HG03135 (cell line): ENCODE measurements at regions not wholly inside any gene's neighbourhood (a gene's known extent, or its start where the extent isn't known, plus 50 kb on each side); places are given as distances from the start of the nearest gene placed in this dataset.

Source experiments
- ATAC-seq: cut with Tn5 transposase; IDR thresholded peaks from one replicate; pipeline ENCODE4 v1.9.1; 2021; ENCODE audit warnings: mild to moderate bottlenecking, moderate library complexity; ENCODE audit not compliant: unreplicated experiment

DNA sequence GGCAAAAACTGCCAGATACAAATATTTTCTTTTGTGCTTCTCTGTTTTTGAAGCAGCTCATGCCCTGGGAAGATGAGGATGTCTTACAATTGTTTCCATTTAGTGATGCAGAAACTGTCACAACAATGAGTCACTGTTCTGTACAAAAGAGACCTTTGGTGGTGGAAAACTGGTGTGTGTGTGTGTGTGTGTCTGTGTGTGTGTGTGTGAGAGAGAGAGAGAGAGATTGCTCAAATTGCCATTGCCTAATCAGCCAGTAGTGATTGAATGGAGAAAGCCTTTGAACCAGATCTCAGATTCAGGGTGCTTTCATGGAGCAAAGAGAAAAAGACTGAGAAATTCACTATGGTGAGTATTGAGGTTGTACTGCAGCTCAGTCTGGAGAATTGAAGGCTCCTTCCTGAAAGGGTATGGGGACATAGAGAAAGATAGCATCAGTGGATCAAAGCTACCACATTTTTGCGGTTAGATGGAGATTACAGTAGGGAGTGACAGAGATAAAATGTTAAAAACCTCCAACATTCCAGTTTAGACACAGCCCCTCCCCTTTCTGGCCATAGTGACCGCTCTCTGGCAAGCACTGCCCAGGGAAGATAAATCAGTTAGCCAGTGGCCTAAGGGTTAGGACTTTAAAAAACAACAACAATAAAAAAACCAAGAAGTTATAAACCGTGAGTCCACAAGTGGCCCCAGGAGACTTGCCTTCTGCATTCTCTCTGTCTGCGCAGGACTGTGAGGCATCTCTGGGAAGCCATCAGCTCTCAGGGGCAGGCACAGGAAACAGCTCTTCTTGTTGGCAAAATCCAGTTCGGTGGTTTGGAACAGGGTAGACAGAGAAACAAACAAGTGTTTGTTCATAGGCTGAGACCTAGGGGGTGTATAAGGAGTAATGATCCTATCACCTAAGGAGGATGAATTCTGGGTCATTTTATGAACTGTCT, 406.5 kb downstream of the DUSP10 start:
- no peak for ATAC-seq

DNA sequence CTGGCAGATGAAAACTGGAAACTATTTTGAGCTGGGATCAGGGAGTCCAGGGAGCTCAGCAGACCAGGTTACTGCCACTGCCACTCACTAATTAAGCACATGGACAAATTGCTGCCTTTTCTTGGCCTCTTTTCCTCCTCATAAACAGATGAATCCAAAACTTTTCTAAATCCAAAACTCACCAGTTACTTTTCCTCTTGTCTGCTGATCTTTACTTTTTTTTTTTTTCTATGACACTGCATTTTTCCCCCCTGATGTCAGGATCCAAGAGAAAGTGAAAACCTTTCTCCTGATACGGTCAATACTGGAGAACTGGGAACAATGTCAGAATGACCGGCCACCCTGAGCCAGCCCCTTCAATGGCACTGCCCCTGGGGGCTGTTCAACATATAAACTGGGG, 405.8 kb downstream of the DUSP10 start:
- no peak for ATAC-seq

DNA sequence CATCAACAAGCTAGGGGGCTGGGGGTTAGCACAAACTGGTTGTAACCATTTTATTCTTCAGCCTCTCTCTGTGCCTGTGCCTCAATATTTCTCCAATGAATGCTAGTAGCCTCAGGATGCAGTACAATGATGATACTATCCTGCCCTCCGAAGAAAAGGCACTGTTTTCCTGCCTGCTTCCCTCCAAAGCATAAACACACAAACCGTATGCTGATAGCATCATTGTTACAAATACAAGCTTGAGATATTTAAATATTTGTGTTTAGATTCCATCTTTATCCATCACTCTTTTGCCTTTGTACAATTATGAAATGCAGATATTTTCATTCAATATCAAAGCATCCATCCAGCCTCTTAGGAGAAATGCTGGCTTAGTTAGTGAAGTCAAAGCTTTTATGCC, 404.8 kb downstream of the DUSP10 start:
- no peak for ATAC-seq

DNA sequence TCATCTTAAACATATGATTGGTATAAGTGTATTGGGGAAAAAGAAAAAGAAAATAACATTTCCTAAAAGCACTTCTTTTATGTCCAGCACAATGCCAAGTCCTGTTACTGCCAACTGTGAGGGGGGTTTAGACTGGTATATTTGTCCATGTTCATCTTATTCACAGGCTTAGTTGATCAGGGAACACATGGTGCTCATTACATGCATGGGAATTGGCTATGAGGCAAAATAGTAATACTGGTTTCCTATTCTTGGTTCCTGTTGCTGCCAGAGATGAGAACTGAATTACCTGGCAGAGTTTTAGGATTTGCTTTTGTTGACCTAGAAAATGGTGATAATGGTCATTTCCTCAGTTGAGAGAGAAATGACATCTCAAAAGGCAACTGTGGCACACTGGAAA, 398.8 kb downstream of the DUSP10 start:
- no peak for ATAC-seq

DNA sequence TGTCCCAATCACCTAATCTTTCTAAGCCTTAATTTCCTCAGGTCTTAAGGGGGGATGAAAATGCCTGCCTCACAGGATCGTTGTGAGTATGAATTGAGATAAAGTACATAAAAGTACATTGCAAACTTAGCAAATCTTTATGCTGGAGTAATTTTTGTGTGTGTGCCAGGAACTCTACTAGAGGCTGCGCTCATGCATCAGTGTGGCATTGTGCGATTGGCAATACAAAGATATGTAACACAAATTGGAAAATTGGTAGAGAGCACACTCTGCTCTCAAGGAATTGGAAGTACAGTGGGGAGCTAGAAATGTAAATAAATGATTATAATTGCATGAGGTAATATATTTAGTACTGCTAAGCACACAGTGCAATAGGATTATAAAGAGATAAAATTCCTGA, 398.3 kb downstream of the DUSP10 start:
- ATAC-seq, result no peak

DNA sequence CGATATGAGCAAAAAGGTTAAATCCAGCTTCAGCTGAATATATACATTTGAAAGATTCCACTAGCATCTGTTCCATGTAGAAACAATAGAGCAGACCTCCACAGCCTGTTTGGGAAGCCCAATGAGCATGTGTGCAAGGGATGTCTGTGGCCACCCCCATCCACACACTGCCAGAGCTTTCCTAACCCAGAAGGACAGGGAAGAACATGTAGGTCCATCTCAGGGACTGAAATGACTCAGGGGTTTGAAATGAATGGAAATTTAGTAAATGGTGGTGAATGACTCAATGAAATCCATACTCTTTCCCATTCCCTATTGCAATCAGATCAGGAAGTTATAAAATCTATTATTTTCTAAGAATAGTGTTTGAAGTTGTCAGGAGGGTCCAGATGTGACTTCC, 397.2 kb downstream of the DUSP10 start:
- ATAC-seq, result no peak

DNA sequence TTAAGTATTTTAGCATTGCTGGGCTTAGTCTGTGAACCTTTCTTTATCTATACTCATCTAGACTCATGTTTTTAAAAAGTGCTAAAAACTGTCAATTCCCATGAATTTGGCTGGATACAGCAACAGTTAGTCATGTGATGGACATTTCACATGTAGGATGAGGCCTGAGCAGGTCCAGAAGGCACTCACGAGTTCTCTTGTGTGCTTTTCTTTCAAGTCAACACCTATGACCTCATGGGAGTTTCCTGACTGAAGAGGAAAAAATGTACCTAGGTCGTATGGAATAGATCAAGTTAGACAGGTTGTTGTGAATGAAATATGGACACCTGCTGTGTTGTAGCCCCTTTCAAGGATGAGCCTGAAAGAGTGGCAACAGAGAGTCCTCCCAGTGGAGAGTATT, 394.2 kb downstream of the DUSP10 start:
- ATAC-seq, result no peak

DNA sequence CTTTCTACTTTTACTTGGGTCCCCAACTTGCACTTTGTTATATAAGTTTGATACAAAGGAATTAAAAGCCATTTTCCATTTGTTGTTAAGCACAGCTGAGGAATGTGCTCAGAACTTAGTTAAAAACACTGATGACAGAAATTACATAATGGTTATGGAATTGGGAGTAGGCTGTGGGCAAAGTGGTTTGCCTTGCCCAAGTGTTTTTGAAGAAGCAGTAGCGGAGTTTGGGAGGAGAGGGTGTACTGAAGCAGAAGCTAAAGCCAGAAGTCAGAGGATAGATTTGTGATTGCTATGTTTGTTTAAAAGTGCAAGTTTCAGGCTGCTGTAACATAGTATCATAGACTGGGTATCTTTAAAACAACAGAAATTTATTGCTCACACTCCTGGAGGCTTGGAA, 391.8 kb downstream of the DUSP10 start:
- ATAC-seq, result no peak

DNA sequence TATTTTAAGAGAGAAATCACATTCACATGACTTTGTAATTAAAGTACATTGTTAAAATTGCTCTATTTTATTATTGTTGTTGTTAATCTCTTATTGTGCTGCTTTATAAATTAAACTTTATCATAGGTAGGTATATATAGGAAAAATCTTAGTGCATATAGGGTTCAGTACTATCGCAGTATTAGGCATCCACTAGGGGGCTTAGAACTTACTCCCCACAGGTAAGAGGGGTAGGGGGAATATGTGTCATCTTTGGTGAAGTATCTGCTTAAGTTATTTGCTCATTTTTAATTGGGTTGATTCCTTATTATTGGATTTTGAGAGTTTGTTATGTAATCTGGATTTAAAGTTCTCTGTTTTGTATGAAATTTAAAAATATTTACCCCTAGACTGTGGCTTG, 385.2 kb downstream of the DUSP10 start:
- ATAC-seq, result no peak

DNA sequence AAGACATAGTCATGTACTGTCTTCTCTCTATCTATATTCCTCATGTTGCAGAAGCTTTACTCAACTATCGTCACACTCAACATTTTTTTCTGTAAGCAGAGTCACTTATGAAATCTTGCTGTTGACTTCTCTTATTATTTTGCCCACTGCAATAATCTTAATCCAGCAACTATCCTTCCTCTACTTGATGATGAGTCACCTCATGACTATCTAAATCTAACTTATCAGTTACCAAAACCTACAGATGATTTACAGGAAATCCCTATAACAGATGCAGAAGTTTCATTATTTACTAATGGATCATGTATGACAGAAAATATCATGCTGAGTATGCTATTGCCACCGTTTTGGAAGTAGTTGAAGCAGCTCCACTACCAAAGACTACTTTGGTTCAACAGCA, 378.9 kb downstream of the DUSP10 start:
- ATAC-seq, result no peak

DNA sequence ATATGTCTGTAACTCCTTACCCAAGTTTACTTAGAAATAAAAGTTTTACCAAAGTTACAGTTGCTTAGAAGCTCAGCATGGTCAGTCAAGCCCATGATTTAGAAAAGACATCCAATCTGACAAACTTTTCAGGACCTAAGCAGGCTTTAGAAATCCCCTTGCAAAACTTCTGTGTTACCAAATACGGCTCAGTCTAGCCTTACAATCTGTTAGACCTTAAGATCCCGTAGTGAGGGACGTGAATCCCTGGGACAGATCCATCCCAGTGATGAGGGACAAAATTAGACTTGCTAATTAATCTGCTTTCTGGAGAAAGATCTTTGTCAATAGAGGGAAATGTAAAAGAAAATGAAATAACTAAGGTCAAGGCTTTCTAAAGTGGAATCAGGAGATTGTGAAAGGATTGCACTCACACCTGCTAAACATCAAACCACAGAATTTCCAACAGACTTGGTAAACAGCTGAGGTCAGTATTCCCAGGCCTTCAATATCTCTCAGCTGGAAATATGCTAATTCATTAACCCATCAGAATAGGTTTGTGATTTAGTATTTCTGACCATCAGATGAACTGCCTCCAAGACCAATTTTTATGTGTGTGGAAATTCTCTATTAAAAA, 375.3 kb downstream of the DUSP10 start:
- no peak for ATAC-seq

DNA sequence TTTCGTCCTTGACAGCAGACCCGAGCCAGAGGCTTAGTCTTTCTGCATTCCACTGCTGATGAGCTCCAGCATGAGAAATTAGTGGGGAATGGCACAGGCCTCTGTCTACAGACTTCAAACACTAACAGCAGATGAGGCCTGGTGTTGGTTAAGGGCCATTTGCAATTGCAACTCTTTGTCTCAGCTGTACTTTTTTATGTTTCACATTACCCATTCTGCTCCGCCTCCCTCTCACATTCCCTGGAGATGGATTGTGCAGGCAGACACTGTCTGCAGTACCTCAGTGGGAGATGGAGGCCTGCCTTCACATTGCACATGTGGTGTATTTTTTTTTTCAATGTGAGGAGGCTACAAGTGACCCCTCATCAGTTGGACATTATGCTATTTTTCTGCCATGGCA, 370.2 kb downstream of the DUSP10 start:
- no peak for ATAC-seq

DNA sequence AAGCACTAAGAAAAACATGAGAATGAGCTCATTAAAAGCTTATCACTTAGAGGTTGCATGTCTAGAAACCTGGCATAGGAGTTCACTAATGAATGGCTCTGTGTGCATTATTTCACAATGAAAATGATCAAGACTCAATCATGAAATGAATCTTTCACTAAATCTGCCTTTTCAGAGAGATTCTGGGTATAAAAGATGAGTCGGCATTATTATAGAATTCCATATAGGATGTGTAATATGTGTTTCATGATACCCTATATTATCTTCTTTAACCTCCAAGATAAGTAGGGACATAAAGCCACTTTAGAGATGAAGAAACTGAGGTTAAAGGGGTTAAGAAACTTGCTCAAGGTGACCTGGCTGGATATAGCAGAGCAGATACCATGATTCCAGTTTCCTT, 368.1 kb downstream of the DUSP10 start:
- no peak for ATAC-seq

DNA sequence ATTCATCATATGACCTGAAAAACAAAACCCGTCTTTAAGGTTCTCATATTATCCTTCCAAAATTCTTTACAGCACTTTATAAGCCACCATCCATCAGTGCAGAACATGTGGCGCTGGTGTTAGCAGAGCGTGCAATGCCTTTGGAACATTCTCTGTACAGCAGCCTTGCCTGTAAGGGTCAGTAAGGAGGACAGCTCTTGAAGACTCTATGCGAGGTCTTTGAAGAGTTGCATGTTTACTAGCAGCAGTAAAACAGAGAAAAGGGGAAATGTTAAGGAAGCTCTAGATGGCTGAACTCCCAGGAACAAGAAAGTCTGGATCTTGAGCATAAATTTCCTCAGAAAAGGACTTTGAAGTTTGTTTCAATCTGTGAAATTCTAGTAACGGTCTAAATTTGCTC, 365.6 kb downstream of the DUSP10 start:
- ATAC-seq, result no peak

DNA sequence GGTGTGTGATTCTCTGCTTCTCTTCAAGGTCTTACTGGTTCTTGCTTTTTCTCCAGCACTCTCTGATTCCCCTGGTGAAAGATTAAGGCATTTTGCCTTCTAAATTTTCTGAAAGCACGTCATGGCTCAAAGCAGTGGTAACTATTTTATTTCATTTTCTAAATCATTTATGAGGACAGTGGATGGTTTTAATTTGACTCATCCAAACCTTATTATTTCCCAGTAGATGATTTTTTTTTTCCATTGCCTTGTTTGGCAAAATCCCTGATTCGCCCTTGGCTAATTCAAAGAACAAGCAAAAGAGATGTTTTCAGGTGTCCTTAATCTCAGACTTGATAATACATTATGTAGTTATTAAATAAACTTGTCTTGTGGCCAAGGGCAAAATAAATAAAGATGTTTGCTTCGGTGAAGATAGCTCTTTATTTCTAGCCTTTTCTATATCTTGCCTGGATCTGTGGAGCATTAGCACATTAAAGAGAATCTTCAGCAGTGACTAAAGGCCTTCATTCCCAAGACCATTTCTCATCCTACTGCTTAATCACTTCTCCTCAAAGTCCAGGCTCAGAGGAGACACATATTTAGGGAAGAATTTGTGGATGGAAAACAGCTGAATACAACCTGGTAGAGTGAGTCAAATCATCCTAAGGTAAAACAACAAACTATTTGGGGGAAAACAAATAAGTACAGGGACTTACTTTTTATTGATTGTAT, 359.8 kb downstream of the DUSP10 start:
- no peak for ATAC-seq

DNA sequence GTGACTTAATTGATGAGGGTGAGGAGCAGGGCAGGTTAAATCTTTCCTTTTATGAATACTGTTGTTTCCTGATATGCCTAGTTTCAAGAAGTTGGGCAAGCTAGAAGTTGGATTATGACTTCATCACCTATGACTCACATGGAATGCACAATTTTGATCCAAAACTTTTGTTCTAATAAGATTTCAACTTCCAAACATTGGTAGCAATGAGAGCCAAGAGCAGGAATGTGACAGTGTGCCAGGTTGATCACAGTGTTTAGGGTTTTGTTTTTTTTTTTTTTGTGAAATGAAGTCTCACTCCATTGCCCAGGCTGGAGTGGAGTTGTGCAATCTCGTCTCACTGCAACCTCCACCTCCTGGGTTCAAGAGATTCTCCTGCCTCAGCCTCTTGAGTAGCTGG, 349.4 kb downstream of the DUSP10 start:
- no peak for ATAC-seq

DNA sequence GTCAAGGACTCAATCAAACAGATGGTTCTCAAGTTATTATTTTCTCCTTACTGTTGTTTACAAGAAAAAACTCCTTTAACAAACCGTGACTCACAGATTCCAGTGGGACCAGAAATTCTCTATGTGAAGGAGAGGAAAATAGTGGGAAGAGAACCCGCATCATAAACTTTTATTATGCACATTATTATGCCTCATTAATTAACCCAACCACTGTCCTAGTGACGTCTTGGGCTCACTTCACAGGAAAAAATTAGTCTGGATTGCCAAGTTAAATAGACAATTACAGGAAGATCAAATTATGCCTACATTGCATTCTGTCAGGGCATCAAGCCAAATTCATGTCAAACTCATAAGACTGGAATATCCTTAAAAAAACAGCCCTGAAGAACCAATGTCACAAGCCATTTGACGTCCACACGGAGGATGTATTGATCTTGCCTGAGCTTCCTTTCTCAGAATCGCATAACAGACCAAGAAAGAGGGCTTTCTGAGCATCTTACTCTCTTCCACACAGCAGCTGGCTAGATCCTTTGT, 347.8 kb downstream of the DUSP10 start:
- no peak for ATAC-seq

DNA sequence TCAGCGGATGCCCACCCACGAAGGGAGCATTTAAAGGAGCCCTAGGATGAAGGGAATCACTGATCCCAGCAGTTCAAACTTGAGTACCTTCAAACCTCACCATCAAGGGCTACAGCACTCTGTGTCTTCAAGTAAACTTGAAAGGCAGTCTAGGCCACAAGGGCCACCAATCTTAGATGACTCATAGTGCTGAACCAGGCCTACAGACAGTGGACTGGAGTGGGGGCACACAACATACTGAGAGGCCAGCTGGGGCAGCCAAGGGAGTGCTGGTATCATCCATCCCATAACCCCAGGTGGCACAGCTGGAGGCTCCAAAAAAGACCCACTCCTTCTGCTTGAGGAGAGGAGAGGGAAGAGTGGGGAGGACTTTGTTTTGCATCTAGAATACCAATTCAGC, 345.4 kb downstream of the DUSP10 start:
- ATAC-seq, result no peak

DNA sequence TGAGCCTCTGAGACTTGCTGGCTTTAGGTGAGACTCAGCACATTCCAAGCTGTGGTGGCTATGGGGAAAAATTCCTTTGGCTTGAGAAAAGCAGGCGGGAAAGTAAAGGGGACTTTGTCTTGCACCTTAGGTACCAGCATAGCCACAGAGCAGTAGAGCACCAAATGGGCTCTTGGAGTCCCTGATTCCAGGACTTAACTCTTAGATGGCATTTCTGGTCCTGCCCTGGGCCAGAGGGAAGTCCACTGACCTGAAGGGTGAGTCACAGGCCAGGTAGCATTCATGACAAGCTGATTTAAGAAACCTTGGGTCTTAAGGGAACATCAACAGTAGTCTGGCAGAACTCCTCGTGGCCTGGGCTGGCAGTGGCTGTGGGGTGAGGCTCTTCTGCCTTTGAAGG, 344.7 kb downstream of the DUSP10 start:
- no peak for ATAC-seq

DNA sequence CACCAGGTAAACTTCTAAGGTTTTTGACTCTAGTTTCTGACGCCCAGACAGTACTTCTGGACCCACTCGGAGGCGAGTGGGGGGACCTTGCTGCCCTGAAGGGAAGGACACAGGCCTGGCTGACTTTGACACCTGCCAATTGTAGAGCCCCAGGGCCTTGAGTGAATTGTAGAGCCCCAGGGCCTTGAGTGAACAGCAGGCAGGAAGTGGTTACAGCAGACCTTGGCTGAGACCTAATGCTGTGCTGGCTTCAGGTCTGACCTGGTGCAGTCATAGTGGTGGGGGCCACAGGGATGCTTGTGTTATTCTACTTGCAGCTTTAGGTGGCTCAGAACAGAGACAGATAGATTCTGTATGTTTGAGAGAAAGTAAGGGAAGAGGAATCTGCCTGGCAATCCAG, 344.3 kb downstream of the DUSP10 start:
- no peak for ATAC-seq

DNA sequence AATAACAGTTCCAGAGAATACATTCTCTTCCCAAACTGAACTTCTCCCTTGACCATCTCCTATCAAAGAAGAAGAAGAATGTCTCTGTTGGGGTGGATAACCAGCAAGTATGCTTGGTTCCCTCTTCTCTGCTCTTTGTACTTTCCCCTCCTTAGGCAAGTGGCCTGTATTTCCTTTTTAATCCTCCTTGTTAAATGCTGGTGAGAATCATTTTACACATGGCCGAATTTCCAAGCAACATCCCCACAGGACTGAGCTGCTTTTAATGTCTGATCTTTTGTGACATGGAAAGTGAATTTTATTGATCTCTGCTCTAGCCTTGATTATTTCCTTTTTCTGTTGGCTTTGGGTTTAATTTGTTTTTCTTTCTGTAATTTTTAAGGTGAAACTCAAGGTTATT, 336.7 kb downstream of the DUSP10 start:
- ATAC-seq, result no peak
